Keratinocyte (primary cell): ENCODE measurements at regions not wholly inside any gene's neighbourhood (a gene's known extent, or its start where the extent isn't known, plus 50 kb on each side); places are given as distances from the start of the nearest gene placed in this dataset.

Experiments used
- DNase-seq: peaks from one replicate; pipeline ENCODE4 v3.0.0-alpha.2; 2011; ENCODE audit warnings: low read depth, missing footprints, low spot score
- FAIRE-seq: peaks from 2 replicates; lab custom pipeline; 2011; peaks lifted over from hg19 to GRCh38; lab: Jason Lieb, UNC
- H2AFZ ChIP-seq: 2 replicates; pipeline ENCODE4 v1.6.0; 2012; ENCODE audit warnings: low read length, control low read depth, inconsistent platforms; ENCODE audit not compliant: control insufficient read depth
- H3K27ac ChIP-seq: 2 replicates; pipeline ENCODE4 v1.5.1; 2011; ENCODE audit warnings: low read length; ENCODE audit not compliant: control insufficient read depth, insufficient read depth
- H3K27me3 ChIP-seq: 3 replicates; pipeline ENCODE4 v1.6.0; 2011; ENCODE audit warnings: low read length; ENCODE audit not compliant: control insufficient read depth, insufficient read depth; ENCODE audit errors: extremely low read depth
- H3K36me3 ChIP-seq, 2 experiments: 2 replicates in 1 of 2; 3 replicates in 1 of 2; pipeline ENCODE4 v1.5.1; 2011; ENCODE audit warnings: low read length in 2 of 2, mild to moderate bottlenecking in 1 of 2; ENCODE audit not compliant: control insufficient read depth in 2 of 2, insufficient read depth in 2 of 2; ENCODE audit errors: extremely low read depth in 1 of 2
- H3K4me1 ChIP-seq: 3 replicates; pipeline ENCODE4 v1.5.1; 2011; ENCODE audit warnings: low read length; ENCODE audit not compliant: control insufficient read depth, insufficient read depth; ENCODE audit errors: extremely low read depth
- H3K4me2 ChIP-seq: 3 replicates; pipeline ENCODE4 v1.6.0; 2011; ENCODE audit warnings: low read depth, low read length; ENCODE audit not compliant: control insufficient read depth, insufficient read depth; ENCODE audit errors: extremely low read depth
- H3K4me3 ChIP-seq, 3 experiments: fragments of 200-600 bp in 1 of 3; sonication (generic) in 1 of 3; 2 replicates in 2 of 3; 3 replicates in 1 of 3; pipeline ENCODE4 v1.5.1; 2011 to 2016; ENCODE audit warnings: low read length in 3 of 3, mild to moderate bottlenecking in 3 of 3, control low read depth in 2 of 3, inconsistent platforms in 1 of 3, low read depth in 1 of 3, mixed read lengths in 1 of 3, mixed run types in 1 of 3, moderate library complexity in 1 of 3; ENCODE audit not compliant: control insufficient read depth in 2 of 3, insufficient read depth in 2 of 3; ENCODE audit errors: extremely low read depth in 1 of 3
- H3K79me2 ChIP-seq: 2 replicates; pipeline ENCODE4 v1.6.0; 2012; ENCODE audit warnings: low read length; ENCODE audit not compliant: control insufficient read depth, insufficient read depth
- H3K9ac ChIP-seq: 3 replicates; pipeline ENCODE4 v1.6.0; 2011; ENCODE audit warnings: low read length; ENCODE audit not compliant: control insufficient read depth, insufficient read depth; ENCODE audit errors: extremely low read depth
- H3K9me1 ChIP-seq: 3 replicates; pipeline ENCODE4 v1.6.0; 2011; ENCODE audit warnings: low read length; ENCODE audit not compliant: control insufficient read depth, insufficient read depth; ENCODE audit errors: extremely low read depth
- H3K9me3 ChIP-seq: 2 replicates; pipeline ENCODE4 v1.5.1; 2012; ENCODE audit warnings: low read depth, low read length; ENCODE audit not compliant: control insufficient read depth
- H4K20me1 ChIP-seq: 3 replicates; pipeline ENCODE4 v1.6.0; 2011; ENCODE audit warnings: low read length; ENCODE audit not compliant: control insufficient read depth, insufficient read depth; ENCODE audit errors: extremely low read depth
- EZH2 ChIP-seq: IDR thresholded peaks from one replicate; pipeline ENCODE4 v1.6.1; 2012; ENCODE audit warnings: inconsistent platforms, mild to moderate bottlenecking, low read length, moderate library complexity
- dilution Hi-C: fragments of 300-500 bp; cut with MboI; formaldehyde crosslinking; loops from one replicate; pipeline ENCODE4 v1.7.0; 2020; ENCODE audit warnings: low sequenced_read_pairs; ENCODE audit not compliant: extremely low pct_ligation_motif_present
- TF ChIP-seq, protein P1 (sequence below), 3 experiments: IDR thresholded peaks in 1 of 3; conservative IDR thresholded peaks in 1 of 3; optimal IDR thresholded peaks in 1 of 3; 2 replicates in 2 of 3; 3 replicates in 1 of 3; pipeline versions ENCODE3 to v1.5.1; 2011; ENCODE audit warnings: low read length in 3 of 3, mild to moderate bottlenecking in 3 of 3, moderate library complexity in 2 of 3, control low read depth in 1 of 3, inconsistent platforms in 1 of 3; ENCODE audit not compliant: insufficient read depth in 2 of 3; ENCODE audit errors: extremely low read depth in 1 of 3

DNA sequence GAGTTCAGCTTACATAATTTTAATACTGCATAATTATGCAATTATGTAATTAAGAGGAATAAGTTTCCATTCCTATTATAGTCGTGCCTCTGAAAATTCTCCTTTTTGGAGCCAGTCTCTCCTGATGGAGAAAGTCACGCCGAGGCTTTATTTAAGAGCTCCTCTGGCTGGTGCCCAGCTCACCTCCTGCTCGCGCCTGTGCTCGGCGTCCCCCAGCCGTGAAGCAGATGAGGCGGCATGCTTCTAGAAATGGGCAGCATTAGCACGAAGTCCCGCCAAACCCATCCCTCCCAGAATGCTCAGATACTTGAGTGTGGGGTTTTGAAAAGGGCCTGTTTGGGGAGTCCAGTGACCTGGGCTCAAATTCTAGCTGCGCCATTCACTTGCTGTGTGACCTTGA lies 153.0 kb downstream of the PHETA1 start:
- H3K4me2 ChIP-seq: no peak overlapping the region
- no peak for FAIRE-seq
- H4K20me1 ChIP-seq: no peaks in the 10 kb centered on the region
- no peak overlapping the region for H3K9ac ChIP-seq
- no peaks in the 10 kb centered on the region for H3K4me1 ChIP-seq
- no peak overlapping the region for H2AFZ ChIP-seq
- no peak overlapping the region for H3K4me3 ChIP-seq
- dilution Hi-C loops: no loop called here
- peaks cover 10% of the 10 kb centered on the region for H3K27me3 ChIP-seq
- H3K9me1 ChIP-seq: no peaks in the 10 kb centered on the region
- no peaks in the 10 kb centered on the region for H3K79me2 ChIP-seq
- no peak overlapping the region for H3K27ac ChIP-seq
- TF ChIP-seq EZH2: no peak
- TF ChIP-seq, protein P1, sequence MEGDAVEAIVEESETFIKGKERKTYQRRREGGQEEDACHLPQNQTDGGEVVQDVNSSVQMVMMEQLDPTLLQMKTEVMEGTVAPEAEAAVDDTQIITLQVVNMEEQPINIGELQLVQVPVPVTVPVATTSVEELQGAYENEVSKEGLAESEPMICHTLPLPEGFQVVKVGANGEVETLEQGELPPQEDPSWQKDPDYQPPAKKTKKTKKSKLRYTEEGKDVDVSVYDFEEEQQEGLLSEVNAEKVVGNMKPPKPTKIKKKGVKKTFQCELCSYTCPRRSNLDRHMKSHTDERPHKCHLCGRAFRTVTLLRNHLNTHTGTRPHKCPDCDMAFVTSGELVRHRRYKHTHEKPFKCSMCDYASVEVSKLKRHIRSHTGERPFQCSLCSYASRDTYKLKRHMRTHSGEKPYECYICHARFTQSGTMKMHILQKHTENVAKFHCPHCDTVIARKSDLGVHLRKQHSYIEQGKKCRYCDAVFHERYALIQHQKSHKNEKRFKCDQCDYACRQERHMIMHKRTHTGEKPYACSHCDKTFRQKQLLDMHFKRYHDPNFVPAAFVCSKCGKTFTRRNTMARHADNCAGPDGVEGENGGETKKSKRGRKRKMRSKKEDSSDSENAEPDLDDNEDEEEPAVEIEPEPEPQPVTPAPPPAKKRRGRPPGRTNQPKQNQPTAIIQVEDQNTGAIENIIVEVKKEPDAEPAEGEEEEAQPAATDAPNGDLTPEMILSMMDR (optimal IDR thresholded peaks at IDR 0.05 in 1 of 3, IDR thresholded peaks at IDR 0.05 in 1 of 3, conservative IDR thresholded peaks at IDR 0.05 in 1 of 3; ENCODE audit: extremely low read depth in 1 of 3, insufficient read depth in 2 of 3, low read length in 3 of 3): no peak
- DNase-seq: no peak
- no peaks in the 10 kb centered on the region for H3K9me3 ChIP-seq
- no peaks in the 10 kb centered on the region for H3K36me3 ChIP-seq

DNA sequence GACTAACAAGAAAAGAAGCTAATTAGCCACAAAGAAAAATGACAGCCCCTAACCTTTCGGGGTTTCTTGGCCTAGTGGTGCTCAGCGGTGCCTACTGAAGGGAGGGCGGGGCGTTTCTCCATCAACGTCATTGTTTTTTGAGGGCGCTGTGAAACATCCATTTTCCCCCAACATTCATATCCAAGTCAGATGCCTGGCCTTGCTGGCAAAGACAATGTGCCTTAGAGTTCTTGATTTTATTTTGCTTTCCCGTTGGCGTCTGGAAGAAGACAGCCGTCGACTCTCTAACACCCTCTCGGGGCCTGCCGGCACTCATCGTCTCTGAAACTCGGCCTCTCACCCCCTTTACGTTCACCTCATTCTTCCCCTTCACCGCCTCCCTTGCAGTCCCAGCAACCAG lies 154.5 kb downstream of the PHETA1 start:
- Histone ChIP-seq H3K9ac (no peak overlapping the region), H3K9me1 (no peaks in the 10 kb centered on the region), H4K20me1 (no peaks in the 10 kb centered on the region), H3K9me3 (no peaks in the 10 kb centered on the region), H3K4me2 (no peak overlapping the region), H3K79me2 (no peaks in the 10 kb centered on the region), H3K4me3 (no peak overlapping the region), H3K4me1 (no peaks in the 10 kb centered on the region), H3K27me3 (peaks cover 10% of the 10 kb centered on the region), H3K36me3 (no peaks in the 10 kb centered on the region), H3K27ac (no peak overlapping the region), H2AFZ (no peak overlapping the region)
- no peak for FAIRE-seq
- DNase-seq: no peak
- no peak for TF ChIP-seq EZH2
- TF ChIP-seq, protein P1 (optimal IDR thresholded peaks at IDR 0.05 in 1 of 3, IDR thresholded peaks at IDR 0.05 in 1 of 3, conservative IDR thresholded peaks at IDR 0.05 in 1 of 3; ENCODE audit: extremely low read depth in 1 of 3, insufficient read depth in 2 of 3, low read length in 3 of 3): no peak
- dilution Hi-C loops: no loop called here
